GM12878 (cell line): ENCODE measurements at regions not wholly inside any gene's neighbourhood (a gene's known extent, or its start where the extent isn't known, plus 50 kb on each side); places are given as distances from the start of the nearest gene placed in this dataset.

Source experiments
- ATAC-seq: fragments of 200-7000 bp; cut with Tn5 transposase; 3 replicates; pipeline ENCODE4 v1.9.1; 2020; ENCODE audit warnings: mild to moderate bottlenecking, moderate library complexity
- BruUV-seq: library from RNA; stranded (reverse); fragments of 400-500 nt; replicated peaks from 2 replicates; lab custom pipeline; 2021; lab: Mats Ljungman, UMichigan
- CTCF ChIA-PET: fragments of 300-600 bp; sonication (Branson Sonifier 250); formaldehyde crosslinking; extraction: SDS; loops from one replicate; lab custom pipeline; 2021; ENCODE audit warnings: inconsistent platforms; lab: Yijun Ruan, JAX
- POLR2A ChIA-PET: fragments of 350-600 bp; formaldehyde crosslinking; extraction: SDS; loops from one replicate; lab custom pipeline; 2021; ENCODE audit warnings: inconsistent platforms; lab: Charles Lee
- RAD21 ChIA-PET: fragments of 300-600 bp; sonication (Branson Sonifier 250); formaldehyde crosslinking; loops from one replicate; lab custom pipeline; 2023; ENCODE audit warnings: antibody characterized with exemption; ENCODE audit not compliant: unreplicated experiment; lab: Charles Lee
- SMC1A ChIA-PET: fragments of 300-600 bp; sonication (Branson Sonifier 250); formaldehyde crosslinking; loops from one replicate; lab custom pipeline; 2023; ENCODE audit not compliant: unreplicated experiment, uncharacterized antibody; lab: Charles Lee
- DNase-seq: peaks from one replicate; pipeline ENCODE4 v3.0.0-alpha.2; 2011; ENCODE audit warnings: low read depth, low spot score
- FAIRE-seq: peaks from 3 replicates; lab custom pipeline; 2011; peaks lifted over from hg19 to GRCh38; lab: Jason Lieb, UNC
- H2AFZ ChIP-seq: 2 replicates; pipeline ENCODE4 v1.6.0; 2011; ENCODE audit warnings: low read depth, low read length, control low read depth; ENCODE audit not compliant: control insufficient read depth
- H3K27ac ChIP-seq: 2 replicates; pipeline ENCODE4 v1.5.1; 2011; ENCODE audit warnings: control low read depth; ENCODE audit not compliant: control insufficient read depth, insufficient read depth
- H3K27me3 ChIP-seq, 2 experiments: replicated peaks in 1 of 2; 2 replicates each; pipeline versions ENCODE4 v1.6.0 to v1.6.1; 2011; ENCODE audit warnings: low read length in 1 of 2; ENCODE audit not compliant: control insufficient read depth in 2 of 2, insufficient read depth in 2 of 2
- H3K36me3 ChIP-seq, 2 experiments: 2 replicates each; pipeline ENCODE4 v1.5.1; 2011; ENCODE audit warnings: low read length in 1 of 2; ENCODE audit not compliant: control insufficient read depth in 2 of 2, insufficient read depth in 2 of 2
- H3K4me1 ChIP-seq: 2 replicates; pipeline ENCODE4 v1.6.1; 2011; ENCODE audit warnings: mild to moderate bottlenecking, low read length, moderate library complexity, mixed read lengths; ENCODE audit not compliant: control insufficient read depth, insufficient read depth
- H3K4me2 ChIP-seq: 2 replicates; pipeline ENCODE4 v1.6.0; 2011; ENCODE audit warnings: control low read depth; ENCODE audit not compliant: control insufficient read depth, insufficient read depth
- H3K4me3 ChIP-seq: fragments of 200-600 bp; sonication (generic); 2 replicates; pipeline ENCODE4 v1.5.1; 2016
- H3K79me2 ChIP-seq: 2 replicates; pipeline ENCODE4 v1.6.0; 2011; ENCODE audit warnings: low read length; ENCODE audit not compliant: control insufficient read depth, insufficient read depth
- H3K9ac ChIP-seq: 2 replicates; pipeline ENCODE4 v1.8.0; 2011; ENCODE audit warnings: low read length, control low read depth, mixed read lengths; ENCODE audit not compliant: control insufficient read depth, insufficient read depth
- H3K9me3 ChIP-seq: replicated peaks from 3 replicates; pipeline ENCODE4 v1.5.1; 2011; ENCODE audit warnings: mild to moderate bottlenecking, low read length; ENCODE audit not compliant: control insufficient read depth, insufficient read depth
- H4K20me1 ChIP-seq: 2 replicates; pipeline ENCODE4 v1.6.0; 2011; ENCODE audit not compliant: control insufficient read depth, insufficient read depth
- ATF7 ChIP-seq: fragments of 450-650 bp; IDR thresholded peaks from 2 replicates; pipeline ENCODE4 v1.6.1; 2016; ENCODE audit warnings: low read depth, mild to moderate bottlenecking
- BHLHE40 ChIP-seq, 2 experiments: fragments of 450-650 bp in 1 of 2; IDR thresholded peaks; 2 replicates each; pipeline ENCODE4 v1.6.1; 2011 to 2017; ENCODE audit warnings: low read depth in 2 of 2, borderline replicate concordance in 1 of 2, improper control_type of control experiment in 1 of 2, low read length in 1 of 2, mild to moderate bottlenecking in 1 of 2
- CBFB ChIP-seq: IDR thresholded peaks from 2 replicates; pipeline ENCODE4 v1.6.1; 2016; ENCODE audit warnings: antibody characterized with exemption, low read depth
- E2F8 ChIP-seq: fragments of 450-650 bp; IDR thresholded peaks from 2 replicates; pipeline ENCODE4 v1.6.1; 2018; ENCODE audit warnings: mild to moderate bottlenecking, low read depth, moderate library complexity; ENCODE audit not compliant: partially characterized antibody
- KDM1A ChIP-seq: fragments of 200-600 bp; sonication (generic); IDR thresholded peaks from 2 replicates; pipeline ENCODE4 v1.6.1; 2016; ENCODE audit warnings: borderline replicate concordance
- MAX ChIP-seq: IDR thresholded peaks from 2 replicates; pipeline ENCODE4 v1.6.1; 2012; ENCODE audit warnings: low read depth, low read length, improper control_type of control experiment
- MXI1 ChIP-seq: fragments of 150-350 bp; IDR thresholded peaks from 2 replicates; pipeline ENCODE4 v1.6.1; 2011; ENCODE audit warnings: low read depth, mild to moderate bottlenecking, inconsistent platforms, low read length, improper control_type of control experiment
- MYC ChIP-seq: IDR thresholded peaks from 2 replicates; pipeline ENCODE4 v1.6.1; 2011; ENCODE audit warnings: mild to moderate bottlenecking, low read length, moderate library complexity, inconsistent platforms; ENCODE audit not compliant: insufficient read depth, insufficient replicate concordance, insufficient read length, severe bottlenecking
- PML ChIP-seq: IDR thresholded peaks from 2 replicates; pipeline ENCODE4 v1.6.1; 2012; ENCODE audit warnings: low read length, inconsistent platforms
- POLR2AphosphoS2 ChIP-seq: IDR thresholded peaks from 2 replicates; pipeline ENCODE4 v1.6.1; 2011; ENCODE audit warnings: low read depth, mild to moderate bottlenecking, low read length, improper control_type of control experiment, moderate library complexity
- POU2F2 ChIP-seq: IDR thresholded peaks from 3 replicates; pipeline ENCODE4 v1.6.1; 2011; ENCODE audit warnings: low read depth, mild to moderate bottlenecking, low read length, borderline replicate concordance
- SIN3A ChIP-seq: IDR thresholded peaks from 2 replicates; pipeline ENCODE4 v1.6.1; 2012; ENCODE audit warnings: low read depth, low read length, improper control_type of control experiment
- STAT1 ChIP-seq: fragments of 450-650 bp; conservative IDR thresholded peaks from 2 replicates; pipeline ENCODE4 v1.6.1; 2014; ENCODE audit warnings: antibody characterized with exemption, mild to moderate bottlenecking
- TCF3 ChIP-seq: IDR thresholded peaks from 2 replicates; pipeline ENCODE4 v1.6.1; 2012; ENCODE audit warnings: low read depth, mild to moderate bottlenecking, low read length, borderline replicate concordance; ENCODE audit not compliant: insufficient read depth
- TCF7 ChIP-seq: IDR thresholded peaks from 2 replicates; pipeline ENCODE4 v1.6.1; 2014; ENCODE audit warnings: antibody characterized with exemption, borderline replicate concordance
- USF2 ChIP-seq: IDR thresholded peaks from 2 replicates; pipeline ENCODE4 v1.6.1; 2011; ENCODE audit warnings: low read depth, low read length, improper control_type of control experiment, borderline replicate concordance
- WGBS: methylation state at CpG from one replicate; pipeline ENCODE4 v1.1.6; 2016; ENCODE audit warnings: low lambda C conversion rate; ENCODE audit not compliant: insufficient replicate concordance, insufficient coverage; ENCODE audit errors: missing lambda C conversion rate; 5-methylcytosine and 5-hydroxymethylcytosine counted together
- in situ Hi-C: fragments of 300-500 bp; cut with MboI; formaldehyde crosslinking; loops from 9 replicates; pipeline ENCODE4 v1.14.3; 2018; ENCODE audit warnings: mixed read lengths
- intact Hi-C: fragments of 100-400 bp; cut with micrococcal nuclease; formaldehyde crosslinking; loops from one replicate; pipeline ENCODE4 v1.14.2; 2022; ENCODE audit not compliant: unreplicated experiment

GRCh38 chr18:24536834-24537233 is 76.4 kb downstream of the HRH4 start:
- ATAC-seq (no peak), DNase-seq (no peak), FAIRE-seq (no peak)
- TF ChIP-seq SIN3A (no peak), ATF7 (no peak), POLR2AphosphoS2 (no peak), PML (no peak), USF2 (no peak), MAX (no peak), KDM1A (no peak), MXI1 (no peak), TCF7 (no peak), TCF3 (no peak), STAT1 (no peak), POU2F2 (no peak), E2F8 (no peak), BHLHE40 (IDR thresholded peaks at IDR 0.05; ENCODE audit: borderline replicate concordance in 1 of 2, low read depth in 2 of 2, low read length in 1 of 2) (no peak), CBFB (no peak), MYC (no peak)
- ChIA-PET SMC1A (no interaction called here), CTCF (interaction anchor here (1.0 kb wide), 1 partner anchor 22 kb away, joined by 3 read pairs; no protein-coding TSS in a partner anchor), POLR2A (no interaction called here), RAD21 (no interaction called here)
- intact Hi-C loops (no loop called here), in situ Hi-C loops (no loop called here)
- Histone ChIP-seq H3K79me2 (no peaks in the 10 kb centered on the region), H3K4me1 (no peaks in the 10 kb centered on the region), H4K20me1 (no peaks in the 10 kb centered on the region), H2AFZ (no peak overlapping the region), H3K27ac (no peak overlapping the region), H3K27me3 (peaks cover 0 to 2% of the 10 kb centered on the region in 2 experiments; a peak in 3 of 4 replicates), H3K4me3 (no peak overlapping the region), H3K9me3 (no peaks in the 10 kb centered on the region), H3K4me2 (no peak overlapping the region), H3K9ac (no peak overlapping the region), H3K36me3 (no peaks in the 10 kb centered on the region)
- BruUV-seq: no TSS peak
- 0% methylated on average over 1 of the region's 1 CpG for WGBS
